HepG2 (cell line): ENCODE measurements at regions not wholly inside any gene's neighbourhood (a gene's known extent, or its start where the extent isn't known, plus 50 kb on each side); places are given as distances from the start of the nearest gene placed in this dataset.

Experiments
- ELF4 ChIP-seq: sonication (generic); formaldehyde crosslinking; IDR thresholded peaks from 2 replicates; pipeline ENCODE4 v1.5.0; 2020; ENCODE audit warnings: missing genetic modification reagents, mild to moderate bottlenecking, moderate library complexity, borderline replicate concordance
- HOXD1 ChIP-seq: sonication (generic); formaldehyde crosslinking; IDR thresholded peaks from 2 replicates; pipeline ENCODE4 v1.5.0; 2020; ENCODE audit warnings: missing genetic modification reagents
- ISL2 ChIP-seq: sonication (generic); formaldehyde crosslinking; IDR thresholded peaks from 2 replicates; pipeline ENCODE4 v1.5.0; 2020; ENCODE audit warnings: missing genetic modification reagents
- JARID2 ChIP-seq: sonication (generic); formaldehyde crosslinking; IDR thresholded peaks from 2 replicates; pipeline ENCODE4 v1.8.1; 2023; ENCODE audit warnings: missing genetic modification reagents, inconsistent platforms; ENCODE audit not compliant: insufficient replicate concordance
- MAFG ChIP-seq: sonication (generic); formaldehyde crosslinking; IDR thresholded peaks from 2 replicates; pipeline ENCODE4 v1.5.1; 2020; ENCODE audit warnings: mild to moderate bottlenecking, missing genetic modification reagents
- NAIF1 ChIP-seq: sonication (generic); formaldehyde crosslinking; IDR thresholded peaks from 2 replicates; pipeline ENCODE4 v1.5.0; 2020; ENCODE audit warnings: mild to moderate bottlenecking, missing genetic modification reagents, borderline replicate concordance
- PRMT3 ChIP-seq: sonication (generic); formaldehyde crosslinking; IDR thresholded peaks from 2 replicates; pipeline ENCODE4 v1.8.1; 2022; ENCODE audit warnings: low read depth, mild to moderate bottlenecking, moderate library complexity, missing genetic modification reagents, borderline replicate concordance
- RARG ChIP-seq: sonication (generic); formaldehyde crosslinking; IDR thresholded peaks from 2 replicates; pipeline ENCODE4 v1.4.0; 2020; ENCODE audit warnings: low read depth, mild to moderate bottlenecking, missing genetic modification reagents
- TOPORS ChIP-seq: sonication (generic); formaldehyde crosslinking; IDR thresholded peaks from 2 replicates; pipeline ENCODE4 v1.8.0; 2023; ENCODE audit warnings: mild to moderate bottlenecking, missing genetic modification reagents
- YEATS4 ChIP-seq: sonication (generic); formaldehyde crosslinking; IDR thresholded peaks from 2 replicates; pipeline ENCODE4 v1.4.0; 2020; ENCODE audit warnings: missing genetic modification reagents, borderline replicate concordance
- ZNF354B ChIP-seq: sonication (generic); formaldehyde crosslinking; IDR thresholded peaks from 2 replicates; pipeline ENCODE4 v1.8.0; 2022; ENCODE audit warnings: mild to moderate bottlenecking, missing genetic modification reagents
- ZNF572 ChIP-seq: sonication (generic); formaldehyde crosslinking; IDR thresholded peaks from 2 replicates; pipeline ENCODE4 v1.5.1; 2020; ENCODE audit warnings: mild to moderate bottlenecking, missing genetic modification reagents
- ZNF616 ChIP-seq: sonication (generic); formaldehyde crosslinking; IDR thresholded peaks from 2 replicates; pipeline ENCODE4 v1.5.0; 2020; ENCODE audit warnings: low read depth, mild to moderate bottlenecking, missing genetic modification reagents
- ZNF644 ChIP-seq: IDR thresholded peaks from 2 replicates; pipeline ENCODE4 v1.6.1; 2016; ENCODE audit warnings: low read depth
- TF ChIP-seq, protein P1 (sequence below): sonication (generic); formaldehyde crosslinking; IDR thresholded peaks from 2 replicates; pipeline ENCODE4 v1.5.0; 2020; ENCODE audit warnings: mild to moderate bottlenecking, missing genetic modification reagents
- TF ChIP-seq, protein P2 (sequence below): sonication (generic); formaldehyde crosslinking; conservative IDR thresholded peaks from 2 replicates; pipeline ENCODE4 v1.8.1; 2023; ENCODE audit warnings: missing genetic modification reagents
- TF ChIP-seq, protein P3 (sequence below): sonication (generic); formaldehyde crosslinking; IDR thresholded peaks from 2 replicates; pipeline ENCODE4 v1.4.0; 2020; ENCODE audit warnings: low read depth, mild to moderate bottlenecking, missing genetic modification reagents
- TF ChIP-seq, protein P4 (sequence below): sonication (generic); formaldehyde crosslinking; IDR thresholded peaks from 2 replicates; pipeline ENCODE4 v1.5.0; 2020; ENCODE audit warnings: missing genetic modification reagents, mild to moderate bottlenecking, borderline replicate concordance
- TF ChIP-seq, protein P5 (sequence below): IDR thresholded peaks from 2 replicates; pipeline ENCODE4 v1.6.1; 2012; ENCODE audit warnings: low read length, improper control_type of control experiment

DNA sequence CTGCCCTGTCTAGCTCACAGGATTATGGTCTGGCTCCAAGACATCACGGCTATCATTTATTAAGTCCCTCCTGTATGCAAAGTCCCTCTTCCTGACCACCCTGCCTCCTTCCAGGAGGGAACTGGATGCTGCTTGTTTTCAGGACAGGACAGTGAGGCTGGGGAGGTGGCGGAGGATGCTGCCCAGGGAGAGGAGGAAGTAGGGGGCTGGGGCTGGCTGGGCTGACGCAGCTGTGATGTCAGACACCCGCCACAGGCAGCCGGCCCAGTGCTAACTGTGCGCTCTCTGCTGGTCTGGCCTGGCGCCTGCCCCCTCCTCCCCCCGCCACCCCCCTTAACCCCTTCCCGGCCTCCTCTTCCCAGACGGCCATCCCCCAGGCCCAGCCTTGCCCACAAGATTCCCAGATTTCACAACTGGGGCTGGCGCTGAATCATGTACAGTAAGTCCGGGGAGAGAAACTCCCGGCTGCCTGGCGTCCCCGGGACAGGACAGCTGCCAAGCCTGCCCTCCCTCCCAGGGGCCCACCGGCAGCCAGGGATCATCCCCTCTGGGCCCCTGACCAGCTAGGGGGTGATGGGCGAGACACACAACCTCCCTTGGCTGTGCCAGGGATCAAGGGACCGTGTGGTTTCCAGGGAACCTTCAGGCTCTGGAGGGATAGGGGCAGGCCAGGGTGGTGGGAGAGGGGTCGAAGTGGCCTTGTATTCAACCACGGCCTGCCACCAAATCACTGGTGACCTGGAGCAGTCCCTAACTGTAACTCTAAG, 118.1 kb downstream of the CEBPB start (continued):
- TF ChIP-seq, protein P1, sequence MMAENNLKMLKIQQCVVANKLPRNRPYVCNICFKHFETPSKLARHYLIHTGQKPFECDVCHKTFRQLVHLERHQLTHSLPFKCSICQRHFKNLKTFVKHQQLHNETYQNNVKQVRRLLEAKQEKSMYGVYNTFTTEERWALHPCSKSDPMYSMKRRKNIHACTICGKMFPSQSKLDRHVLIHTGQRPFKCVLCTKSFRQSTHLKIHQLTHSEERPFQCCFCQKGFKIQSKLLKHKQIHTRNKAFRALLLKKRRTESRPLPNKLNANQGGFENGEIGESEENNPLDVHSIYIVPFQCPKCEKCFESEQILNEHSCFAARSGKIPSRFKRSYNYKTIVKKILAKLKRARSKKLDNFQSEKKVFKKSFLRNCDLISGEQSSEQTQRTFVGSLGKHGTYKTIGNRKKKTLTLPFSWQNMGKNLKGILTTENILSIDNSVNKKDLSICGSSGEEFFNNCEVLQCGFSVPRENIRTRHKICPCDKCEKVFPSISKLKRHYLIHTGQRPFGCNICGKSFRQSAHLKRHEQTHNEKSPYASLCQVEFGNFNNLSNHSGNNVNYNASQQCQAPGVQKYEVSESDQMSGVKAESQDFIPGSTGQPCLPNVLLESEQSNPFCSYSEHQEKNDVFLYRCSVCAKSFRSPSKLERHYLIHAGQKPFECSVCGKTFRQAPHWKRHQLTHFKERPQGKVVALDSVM (CRISPR knock-in tag) = peak; percentile 20; the same call in 1 of the 2 replicates
- TF ChIP-seq ZNF354B (CRISPR knock-in tag) (peak; percentile 61; the same call in 1 of the 2 replicates), ZNF616 (CRISPR knock-in tag) (no peak), TOPORS (0 out of 2 replicates have a peak, but pooled peaks have one; percentile 44), ISL2 (CRISPR knock-in tag) (peak; percentile 59; the same call in 1 of the 2 replicates), RARG (CRISPR knock-in tag) (no peak), ZNF644 (CRISPR knock-in tag) (peak; percentile 50; the same call in 1 of the 2 replicates), MAFG (CRISPR knock-in tag) (no peak), YEATS4 (CRISPR knock-in tag) (peak; percentile 64), NAIF1 (CRISPR knock-in tag) (no peak), HOXD1 (CRISPR knock-in tag) (no peak; the same call in none of the 2 replicates), ELF4 (CRISPR knock-in tag) (0 out of 2 replicates have a peak, but pooled peaks have one; percentile 34), ZNF572 (peak; percentile 89; the same call in 1 of the 2 replicates), JARID2 (CRISPR knock-in tag) (peak; percentile 61), PRMT3 (CRISPR knock-in tag) (no peak)
- TF ChIP-seq, protein P2, sequence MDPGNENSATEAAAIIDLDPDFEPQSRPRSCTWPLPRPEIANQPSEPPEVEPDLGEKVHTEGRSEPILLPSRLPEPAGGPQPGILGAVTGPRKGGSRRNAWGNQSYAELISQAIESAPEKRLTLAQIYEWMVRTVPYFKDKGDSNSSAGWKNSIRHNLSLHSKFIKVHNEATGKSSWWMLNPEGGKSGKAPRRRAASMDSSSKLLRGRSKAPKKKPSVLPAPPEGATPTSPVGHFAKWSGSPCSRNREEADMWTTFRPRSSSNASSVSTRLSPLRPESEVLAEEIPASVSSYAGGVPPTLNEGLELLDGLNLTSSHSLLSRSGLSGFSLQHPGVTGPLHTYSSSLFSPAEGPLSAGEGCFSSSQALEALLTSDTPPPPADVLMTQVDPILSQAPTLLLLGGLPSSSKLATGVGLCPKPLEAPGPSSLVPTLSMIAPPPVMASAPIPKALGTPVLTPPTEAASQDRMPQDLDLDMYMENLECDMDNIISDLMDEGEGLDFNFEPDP (CRISPR knock-in tag) = no peak
- TF ChIP-seq, protein P3, sequence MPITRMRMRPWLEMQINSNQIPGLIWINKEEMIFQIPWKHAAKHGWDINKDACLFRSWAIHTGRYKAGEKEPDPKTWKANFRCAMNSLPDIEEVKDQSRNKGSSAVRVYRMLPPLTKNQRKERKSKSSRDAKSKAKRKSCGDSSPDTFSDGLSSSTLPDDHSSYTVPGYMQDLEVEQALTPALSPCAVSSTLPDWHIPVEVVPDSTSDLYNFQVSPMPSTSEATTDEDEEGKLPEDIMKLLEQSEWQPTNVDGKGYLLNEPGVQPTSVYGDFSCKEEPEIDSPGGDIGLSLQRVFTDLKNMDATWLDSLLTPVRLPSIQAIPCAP (CRISPR knock-in tag) = no peak; the same call in 1 of the 2 replicates
- TF ChIP-seq, protein P4, sequence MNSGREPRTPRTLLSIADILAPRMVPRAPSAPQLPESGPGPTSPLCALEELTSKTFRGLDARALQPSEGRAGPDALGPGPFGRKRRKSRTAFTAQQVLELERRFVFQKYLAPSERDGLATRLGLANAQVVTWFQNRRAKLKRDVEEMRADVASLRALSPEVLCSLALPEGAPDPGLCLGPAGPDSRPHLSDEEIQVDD (CRISPR knock-in tag) = no peak
- TF ChIP-seq, protein P5, sequence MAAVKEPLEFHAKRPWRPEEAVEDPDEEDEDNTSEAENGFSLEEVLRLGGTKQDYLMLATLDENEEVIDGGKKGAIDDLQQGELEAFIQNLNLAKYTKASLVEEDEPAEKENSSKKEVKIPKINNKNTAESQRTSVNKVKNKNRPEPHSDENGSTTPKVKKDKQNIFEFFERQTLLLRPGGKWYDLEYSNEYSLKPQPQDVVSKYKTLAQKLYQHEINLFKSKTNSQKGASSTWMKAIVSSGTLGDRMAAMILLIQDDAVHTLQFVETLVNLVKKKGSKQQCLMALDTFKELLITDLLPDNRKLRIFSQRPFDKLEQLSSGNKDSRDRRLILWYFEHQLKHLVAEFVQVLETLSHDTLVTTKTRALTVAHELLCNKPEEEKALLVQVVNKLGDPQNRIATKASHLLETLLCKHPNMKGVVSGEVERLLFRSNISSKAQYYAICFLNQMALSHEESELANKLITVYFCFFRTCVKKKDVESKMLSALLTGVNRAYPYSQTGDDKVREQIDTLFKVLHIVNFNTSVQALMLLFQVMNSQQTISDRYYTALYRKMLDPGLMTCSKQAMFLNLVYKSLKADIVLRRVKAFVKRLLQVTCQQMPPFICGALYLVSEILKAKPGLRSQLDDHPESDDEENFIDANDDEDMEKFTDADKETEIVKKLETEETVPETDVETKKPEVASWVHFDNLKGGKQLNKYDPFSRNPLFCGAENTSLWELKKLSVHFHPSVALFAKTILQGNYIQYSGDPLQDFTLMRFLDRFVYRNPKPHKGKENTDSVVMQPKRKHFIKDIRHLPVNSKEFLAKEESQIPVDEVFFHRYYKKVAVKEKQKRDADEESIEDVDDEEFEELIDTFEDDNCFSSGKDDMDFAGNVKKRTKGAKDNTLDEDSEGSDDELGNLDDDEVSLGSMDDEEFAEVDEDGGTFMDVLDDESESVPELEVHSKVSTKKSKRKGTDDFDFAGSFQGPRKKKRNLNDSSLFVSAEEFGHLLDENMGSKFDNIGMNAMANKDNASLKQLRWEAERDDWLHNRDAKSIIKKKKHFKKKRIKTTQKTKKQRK = no peak
